NCI-H510A (cell line): ENCODE measurements at regions not wholly inside any gene's neighbourhood (a gene's known extent, or its start where the extent isn't known, plus 50 kb on each side); places are given as distances from the start of the nearest gene placed in this dataset.
"Not testable (repeated sequence)": the region's sequence is repeated elsewhere in the genome, so short reads cannot be mapped to it uniquely, and the experiment has no call there.

Experiments used
- DNase-seq: peaks from one replicate; lab custom pipeline; 2025; lab: John Stamatoyannopoulos, UW

- DNase-seq, result no peak
Measured at GRCh38 chr21:17050156-17050555, 462.7 kb upstream of the CXADR start.

- no peak for DNase-seq
Measured at GRCh38 chr21:17050646-17051045, 462.2 kb upstream of the CXADR start.

GRCh38 chr21:17051054-17051453 lies 461.8 kb upstream of the CXADR start:
- no peak for DNase-seq

GRCh38 chr21:17053321-17053720 lies 459.5 kb upstream of the CXADR start:
- no peak for DNase-seq

GRCh38 chr21:17059936-17060335 lies 452.9 kb upstream of the CXADR start:
- no peak for DNase-seq

- DNase-seq, result no peak
Measured at GRCh38 chr21:17066006-17066405, 446.8 kb upstream of the CXADR start.

GRCh38 chr21:17071093-17071492 lies 441.8 kb upstream of the CXADR start:
- DNase-seq, result no peak

GRCh38 chr21:17081193-17081592 lies 431.6 kb upstream of the CXADR start:
- DNase-seq, result no peak

GRCh38 chr21:17082843-17083483 lies 429.9 kb upstream of the CXADR start:
- no peak for DNase-seq

- DNase-seq, result no peak
Measured at GRCh38 chr21:17085707-17086106, 427.1 kb upstream of the CXADR start.

GRCh38 chr21:17088500-17088899 lies 424.3 kb upstream of the CXADR start:
- no peak for DNase-seq

- no peak for DNase-seq
Measured at GRCh38 chr21:17089091-17089491, 423.8 kb upstream of the CXADR start.

GRCh38 chr21:17101696-17102095 lies 411.1 kb upstream of the CXADR start:
- no peak for DNase-seq

- no peak for DNase-seq
Measured at GRCh38 chr21:17105932-17106331, 406.9 kb upstream of the CXADR start.

GRCh38 chr21:17114045-17114444 lies 398.8 kb upstream of the CXADR start:
- DNase-seq, result no peak

GRCh38 chr21:17118638-17119384 lies 394.0 kb upstream of the CXADR start:
- no peak for DNase-seq

- DNase-seq, result no peak
Measured at GRCh38 chr21:17119466-17120297, 393.2 kb upstream of the CXADR start.

GRCh38 chr21:17127395-17127794 lies 385.4 kb upstream of the CXADR start:
- DNase-seq, result not testable (repeated sequence)

GRCh38 chr21:17128132-17128531 lies 384.7 kb upstream of the CXADR start:
- no peak for DNase-seq

- not testable (repeated sequence) for DNase-seq
Measured at GRCh38 chr21:17139159-17139558, 373.7 kb upstream of the CXADR start.

- DNase-seq, result no peak
Measured at GRCh38 chr21:17139696-17140095, 373.1 kb upstream of the CXADR start.

GRCh38 chr21:17146426-17146825 lies 366.4 kb upstream of the CXADR start:
- DNase-seq, result no peak

- DNase-seq, result no peak
Measured at GRCh38 chr21:17159697-17160096, 353.1 kb upstream of the CXADR start.
